Mesenteric fat pad (tissue), 1 donor: ENCODE measurements at regions not wholly inside any gene's neighbourhood (a gene's known extent, or its start where the extent isn't known, plus 50 kb on each side); places are given as distances from the start of the nearest gene placed in this dataset.
"Not testable (repeated sequence)": the region's sequence is repeated elsewhere in the genome, so short reads cannot be mapped to it uniquely, and the experiment has no call there.

Experiments
- DNase-seq: peaks from one replicate; pipeline ENCODE4 v3.0.0-alpha.2; 2020; ENCODE audit warnings: low spot score
- donor health status: DM: yes; HTN: yes; CAD: no.

DNA sequence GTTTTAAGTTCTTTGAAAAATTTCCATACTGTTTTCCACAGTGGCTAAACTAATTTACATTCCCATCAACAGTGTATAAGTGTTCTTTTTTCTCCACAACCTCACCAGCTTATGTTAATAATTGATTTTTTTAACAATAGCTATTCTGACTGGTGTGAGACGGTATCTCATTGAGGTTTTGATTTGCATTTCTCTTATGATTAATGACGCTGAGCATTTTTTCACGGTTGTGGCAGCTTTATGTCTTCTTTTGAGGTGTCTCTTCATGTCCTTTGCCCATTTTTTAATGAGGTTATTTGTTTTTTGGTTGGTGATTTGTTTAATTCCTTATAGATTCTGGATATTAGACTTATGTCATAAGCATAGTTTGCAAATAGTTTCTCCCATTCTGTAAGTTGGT lies 997.9 kb downstream of the SUCLG1 start:
- no peak for DNase-seq

DNA sequence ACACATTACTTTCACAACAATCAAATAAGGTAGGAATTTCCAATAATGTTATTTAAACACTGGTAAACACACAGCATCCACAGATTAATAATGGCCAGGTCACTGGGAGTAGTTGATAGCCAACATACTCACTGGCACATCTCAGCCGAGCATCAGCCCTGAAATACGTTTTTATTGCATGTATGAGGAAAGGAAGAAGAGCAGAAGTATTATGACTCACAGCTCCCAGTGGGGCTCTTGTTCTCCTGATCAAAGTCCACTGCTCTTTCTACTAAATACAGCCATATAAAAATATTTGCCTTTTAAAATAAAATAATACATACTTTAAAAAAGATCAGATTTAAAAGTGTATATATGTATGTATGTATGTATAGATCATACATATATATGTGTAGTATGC lies 999.6 kb downstream of the SUCLG1 start:
- no peak for DNase-seq

- DNase-seq: no peak
Observed at GRCh38 chr2:83435989-83436388, 1023.1 kb downstream of the SUCLG1 start.

DNA sequence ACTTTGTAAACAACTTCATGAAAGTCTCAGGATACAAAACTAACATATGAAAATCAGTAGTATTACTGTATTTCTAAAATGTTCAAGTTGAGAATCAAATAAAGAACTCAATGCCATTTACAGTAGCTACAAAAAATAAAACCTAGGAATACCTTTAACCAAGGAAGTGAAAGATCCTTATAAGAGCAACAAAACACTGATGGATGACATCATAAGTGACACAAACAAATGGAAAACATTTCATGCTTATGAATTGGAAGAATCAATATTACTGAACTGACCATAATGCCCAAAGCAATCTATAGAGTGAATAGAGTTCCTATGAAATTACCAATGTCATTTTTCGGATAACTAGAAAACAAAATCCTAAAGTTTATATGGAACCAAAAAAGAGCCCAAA lies 1038.1 kb downstream of the SUCLG1 start:
- no peak for DNase-seq

DNA sequence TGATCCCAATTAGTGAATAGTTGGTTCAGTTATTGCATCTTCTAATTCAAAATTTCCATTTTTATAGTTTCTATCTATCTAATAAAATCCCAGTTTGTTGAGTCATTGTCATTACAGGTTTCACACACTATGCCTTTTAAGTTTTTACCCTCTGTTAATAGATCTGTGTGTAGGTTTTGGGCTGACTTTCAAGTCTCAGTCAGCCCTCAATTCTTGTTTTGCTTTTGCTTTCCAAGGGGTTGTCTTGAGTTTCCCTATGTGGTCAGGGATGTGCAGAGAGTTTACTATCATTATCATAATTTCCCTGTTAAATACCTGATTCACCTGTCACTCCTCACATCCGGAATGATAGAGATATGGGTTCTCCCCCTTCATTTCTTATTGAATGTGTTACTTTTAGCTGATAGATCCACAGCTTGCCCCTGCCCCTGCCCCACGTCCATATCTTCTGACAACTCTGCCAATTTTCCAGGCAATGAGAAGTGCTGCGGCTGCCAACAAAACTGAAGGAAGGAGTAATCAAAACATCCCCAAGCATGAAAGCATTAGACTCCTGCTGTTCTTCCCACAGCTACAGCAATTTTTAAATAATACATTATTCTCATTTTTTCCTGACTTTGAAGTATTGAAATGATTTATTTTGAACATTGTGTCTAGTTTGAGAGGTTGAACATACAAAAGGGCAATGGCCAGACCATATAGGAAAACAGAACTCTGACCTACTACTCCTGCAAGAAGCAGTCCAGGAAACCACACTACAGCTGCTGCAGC lies 1064.8 kb downstream of the SUCLG1 start:
- DNase-seq: no peak

GRCh38 chr2:83388804-83389203 lies 1070.3 kb downstream of the SUCLG1 start:
- DNase-seq: no peak

DNA sequence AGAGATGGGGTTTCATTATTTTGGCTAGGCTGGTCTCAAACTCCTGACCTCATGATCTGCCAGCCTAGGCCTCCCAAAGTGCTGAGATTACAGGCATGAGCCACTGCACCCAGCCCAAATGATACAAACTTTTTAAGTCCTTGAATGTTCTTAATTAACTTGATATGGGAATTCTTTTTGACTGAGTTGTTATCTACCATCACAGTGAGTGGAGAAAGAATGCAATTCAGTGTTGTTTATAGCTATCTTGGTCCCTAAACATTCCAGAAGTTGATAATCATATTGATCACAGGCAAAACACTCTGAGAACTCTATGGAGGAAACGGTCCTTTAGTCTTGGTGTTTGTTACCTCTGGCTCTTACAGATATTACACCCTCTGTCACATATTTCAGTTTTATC lies 1072.5 kb downstream of the SUCLG1 start:
- no peak for DNase-seq

DNA sequence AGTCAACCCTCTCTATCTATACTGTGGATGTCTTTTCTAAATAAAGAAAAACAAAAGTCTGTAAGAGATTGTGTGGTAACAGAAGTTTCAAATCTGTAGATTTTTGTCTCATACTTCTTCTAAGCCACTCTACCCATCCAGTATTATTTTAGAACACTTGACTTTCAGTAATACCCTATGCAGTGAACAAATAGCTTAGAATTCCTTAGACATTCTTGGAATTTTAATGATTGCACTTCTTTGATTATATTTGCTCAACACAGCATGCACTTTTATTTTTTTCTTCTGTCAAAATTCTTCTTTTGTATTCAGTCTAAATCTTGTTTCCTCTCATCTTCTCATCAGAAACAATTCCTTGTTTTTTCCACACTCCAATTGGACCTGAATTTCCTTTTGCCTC lies 1080.2 kb downstream of the SUCLG1 start:
- DNase-seq: no peak

DNA sequence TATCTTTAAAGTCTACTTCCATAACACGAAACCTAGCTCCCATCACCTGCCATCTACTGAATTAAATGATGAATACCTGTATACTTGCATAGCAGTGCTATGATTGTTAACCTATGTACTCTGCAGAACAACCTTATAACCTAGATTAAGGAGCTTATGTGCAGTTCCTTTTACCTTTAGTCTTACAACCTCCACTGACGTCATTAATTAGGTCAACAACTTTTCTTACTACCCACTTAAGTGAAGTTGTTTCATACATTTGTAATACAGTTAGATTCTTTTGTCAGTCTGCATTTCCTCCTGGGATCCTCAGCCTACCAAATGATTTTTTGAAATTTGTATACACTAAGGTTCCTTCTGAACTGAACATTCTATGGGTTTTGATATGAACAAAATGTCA lies 1082.3 kb downstream of the SUCLG1 start:
- DNase-seq: no peak

DNA sequence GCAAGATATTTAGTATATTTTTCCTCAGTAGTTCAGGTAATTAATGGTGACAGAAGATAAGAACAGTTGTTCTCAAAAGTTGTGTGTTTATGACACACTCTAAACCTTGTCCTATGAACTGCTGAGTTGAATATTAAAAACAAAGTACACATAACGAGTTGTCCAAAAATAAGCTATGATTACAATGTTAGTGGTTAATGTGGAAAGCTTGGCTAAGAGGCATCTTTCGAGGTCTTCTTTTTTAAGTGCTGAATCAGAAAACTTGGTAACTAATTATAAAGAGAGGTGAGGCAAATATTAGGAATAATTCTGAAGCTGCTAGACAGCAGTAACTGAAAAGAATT lies 1088.7 kb downstream of the SUCLG1 start:
- DNase-seq: no peak

- no peak for DNase-seq
Observed at GRCh38 chr2:83369601-83370418, 1089.3 kb downstream of the SUCLG1 start.

GRCh38 chr2:83368916-83369315 lies 1090.2 kb downstream of the SUCLG1 start:
- DNase-seq: no peak

DNA sequence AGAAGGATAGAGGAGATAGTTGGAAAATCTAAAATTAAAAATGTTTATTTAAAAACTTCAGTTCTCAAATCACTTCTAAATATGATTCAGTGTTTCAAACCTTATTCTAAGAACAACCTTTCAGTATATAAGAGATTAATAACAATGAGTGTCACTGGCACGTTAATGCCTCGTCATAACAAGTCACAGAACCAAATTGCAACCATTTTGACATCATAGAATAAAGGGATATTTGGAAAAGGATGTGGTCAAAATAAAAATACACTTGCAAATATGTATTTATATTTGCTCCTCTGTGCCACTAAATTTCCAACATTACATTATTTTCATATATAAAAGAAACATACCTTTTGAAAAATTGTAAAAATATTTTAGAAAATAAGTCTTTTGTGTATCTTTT lies 1090.6 kb downstream of the SUCLG1 start:
- DNase-seq: no peak

DNA sequence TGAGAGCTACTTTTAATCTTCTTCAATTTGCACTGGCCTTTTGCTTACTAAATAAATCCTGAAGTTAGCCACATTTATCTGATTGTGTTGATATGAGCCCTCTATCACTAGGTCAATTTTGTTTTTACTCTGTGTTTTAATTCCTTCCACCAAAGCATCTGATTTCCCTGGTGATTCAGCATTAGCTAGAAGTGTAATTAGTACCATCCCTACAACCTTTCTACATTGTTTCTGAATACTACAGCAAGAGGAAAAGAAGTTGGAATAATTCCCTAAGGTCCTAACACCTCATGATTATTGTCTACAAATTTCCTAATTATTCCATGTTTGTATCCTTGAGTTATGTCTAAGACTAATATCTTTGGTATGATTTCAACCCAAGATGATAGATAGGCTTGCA lies 1093.6 kb downstream of the SUCLG1 start:
- DNase-seq: no peak

DNA sequence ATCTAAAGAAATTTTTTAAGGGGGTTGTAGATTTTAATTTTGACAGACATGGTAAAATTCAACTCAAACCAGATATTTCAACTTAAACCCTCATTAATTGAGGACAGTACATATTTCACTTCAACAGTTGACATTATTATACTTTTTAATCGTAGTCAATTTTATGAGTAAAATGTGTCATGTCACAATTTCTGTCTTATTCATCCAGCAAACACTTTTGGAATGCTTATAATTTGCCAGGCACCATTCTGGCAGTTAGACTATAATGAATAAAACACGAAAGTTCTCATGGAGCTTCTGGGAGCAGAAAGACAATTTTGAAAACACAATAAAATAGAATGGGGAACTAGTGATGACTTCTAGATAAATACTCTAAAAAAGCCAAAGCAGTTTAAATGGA lies 1094.8 kb downstream of the SUCLG1 start:
- DNase-seq: no peak

DNA sequence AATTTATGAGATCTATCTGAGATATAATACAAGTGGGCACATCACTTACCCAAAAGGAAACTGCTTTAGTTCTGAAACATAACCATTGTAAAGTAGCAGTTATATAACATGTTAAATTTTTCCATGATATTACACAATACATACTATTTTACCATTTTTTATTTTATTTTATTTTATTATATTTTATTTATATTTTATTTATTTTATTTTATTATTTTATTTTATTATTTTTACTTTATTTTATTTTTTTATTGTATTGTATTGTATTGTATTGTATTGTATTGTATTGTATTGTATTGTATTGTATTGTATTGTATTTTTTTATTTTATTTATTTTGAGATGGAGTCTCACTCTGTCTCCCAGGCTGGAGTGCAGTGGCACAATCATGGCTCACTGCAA lies 1095.9 kb downstream of the SUCLG1 start:
- DNase-seq: not testable (repeated sequence)

- DNase-seq: no peak
Observed at GRCh38 chr2:83359336-83359735, 1099.7 kb downstream of the SUCLG1 start.

GRCh38 chr2:83342860-83343329 lies 1116.2 kb downstream of the SUCLG1 start:
- DNase-seq: no peak

- no peak for DNase-seq
Observed at GRCh38 chr2:83340424-83340823, 1118.7 kb downstream of the SUCLG1 start.

DNA sequence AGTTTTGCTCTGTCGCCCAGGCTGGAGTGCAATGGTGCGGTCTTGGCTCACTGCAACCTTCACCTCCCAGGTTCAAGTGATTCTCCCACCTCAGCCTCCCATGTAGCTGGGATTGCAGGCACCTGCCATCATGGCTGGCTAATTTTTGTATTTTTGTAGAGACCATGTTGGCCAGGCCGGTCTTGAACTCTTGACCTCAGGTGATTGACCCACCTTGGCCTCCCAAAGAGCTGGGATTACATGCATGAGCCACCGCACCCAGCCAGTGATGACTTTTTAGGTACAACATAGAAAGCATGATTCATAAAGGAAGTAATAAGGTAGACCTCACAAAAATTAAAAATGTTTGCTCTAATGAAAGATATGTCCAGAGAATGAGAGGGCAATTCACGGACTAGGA lies 1119.1 kb downstream of the SUCLG1 start:
- not testable (repeated sequence) for DNase-seq

DNA sequence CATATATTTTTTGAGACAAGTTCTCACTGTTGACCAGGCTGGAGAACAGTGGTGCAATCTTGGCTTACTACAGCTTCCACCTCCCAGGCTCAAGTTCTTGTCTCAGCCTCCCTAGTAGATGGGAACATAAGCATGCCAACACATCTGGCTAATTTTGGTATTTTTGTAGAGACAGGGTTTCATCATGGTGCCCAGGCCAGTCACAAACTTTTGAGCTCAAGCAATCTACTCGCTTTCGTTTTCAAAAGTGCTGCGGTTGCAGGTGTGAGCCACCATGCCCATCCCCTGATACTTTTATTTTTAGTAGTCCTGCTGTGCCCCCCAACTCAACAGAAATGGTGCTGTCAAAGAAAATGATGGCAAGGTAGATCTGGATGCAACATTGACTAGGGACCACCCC lies 1127.3 kb downstream of the SUCLG1 start:
- DNase-seq: no peak

- no peak for DNase-seq
Observed at GRCh38 chr2:83323038-83323437, 1136.0 kb downstream of the SUCLG1 start.

GRCh38 chr2:83320053-83320452 lies 1139.0 kb downstream of the SUCLG1 start:
- DNase-seq: no peak
